Esophagus mucosa (tissue), 1 donor: ENCODE measurements at regions not wholly inside any gene's neighbourhood (a gene's known extent, or its start where the extent isn't known, plus 50 kb on each side); places are given as distances from the start of the nearest gene placed in this dataset.
"Not testable (repeated sequence)": the region's sequence is repeated elsewhere in the genome, so short reads cannot be mapped to it uniquely, and the experiment has no call there.

Experiments
- ATAC-seq: fragments of 200-7000 bp; cut with Tn5 transposase; one replicate; pipeline ENCODE4 v1.9.1; 2020
- donor health status: DM: yes; HTN: yes; CAD: no.

DNA sequence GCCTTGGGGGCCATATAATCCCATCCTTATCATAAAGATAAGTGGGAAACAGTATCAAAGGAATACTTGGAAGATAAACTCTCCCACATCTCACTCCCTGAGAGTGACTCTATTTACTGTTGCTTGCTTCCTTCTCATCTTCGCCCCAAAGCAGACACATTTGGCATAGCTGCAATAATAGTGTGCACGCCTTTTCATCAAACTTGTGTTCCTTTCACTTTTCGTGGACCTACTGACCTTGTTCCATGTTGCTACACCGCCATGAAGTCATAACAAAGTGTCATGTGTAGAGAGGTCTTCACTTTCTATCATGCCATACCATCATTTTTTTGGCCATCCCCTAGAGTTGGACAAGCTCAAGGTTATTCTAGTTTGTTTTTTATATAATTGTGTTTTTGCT is 200.0 kb upstream of the MSX2 start:
- ATAC-seq, result no peak

DNA sequence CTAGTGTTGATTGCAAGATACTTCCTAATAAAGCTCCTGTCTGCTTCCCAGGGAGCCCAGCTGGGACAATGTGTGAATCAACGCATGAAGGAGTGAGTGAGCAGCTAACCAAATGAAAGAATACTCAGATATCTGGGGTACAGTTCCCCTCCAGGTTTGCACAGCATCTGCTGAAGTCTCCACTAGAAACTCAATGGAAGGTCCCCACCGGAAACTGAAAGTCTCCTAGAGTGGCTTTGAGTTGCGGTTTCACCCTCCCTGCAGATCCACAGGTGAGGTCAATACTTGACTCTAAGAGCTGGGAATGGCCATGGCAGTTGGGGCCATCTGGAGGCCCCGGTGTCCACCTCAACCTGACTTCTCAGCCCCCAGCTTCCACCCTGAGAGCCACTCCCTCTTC is 198.2 kb upstream of the MSX2 start:
- ATAC-seq, result no peak

DNA sequence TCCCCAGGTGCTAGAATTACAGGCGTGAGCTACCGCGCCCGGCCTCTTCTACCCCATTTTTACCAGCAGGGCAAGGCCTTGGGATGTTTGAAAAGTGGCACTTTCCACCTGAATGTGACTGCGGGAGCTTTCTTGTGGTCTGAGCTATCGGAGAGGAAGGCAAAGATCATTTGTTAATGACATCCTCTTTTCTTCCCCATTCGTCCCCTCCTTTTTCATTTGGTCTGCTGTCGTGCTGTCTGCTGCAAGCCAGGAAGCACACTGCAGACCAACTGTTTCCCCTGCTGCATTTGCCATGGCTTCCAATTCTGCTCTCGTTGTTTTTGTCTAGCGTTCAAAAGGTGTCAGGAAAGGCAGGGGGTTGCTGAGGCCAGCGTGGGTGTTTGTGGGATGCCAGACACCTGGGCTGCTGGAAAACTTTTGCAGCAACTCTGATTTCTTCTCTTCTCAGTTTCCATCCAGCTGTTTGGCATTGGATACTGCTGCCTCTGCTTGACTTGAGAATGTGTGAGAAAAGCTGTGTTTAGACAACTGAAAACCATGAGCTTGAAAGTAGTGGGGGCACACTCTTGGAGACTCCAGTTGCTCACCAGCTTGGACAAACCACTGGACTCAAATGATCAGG is 196.4 kb upstream of the MSX2 start:
- no peak for ATAC-seq

DNA sequence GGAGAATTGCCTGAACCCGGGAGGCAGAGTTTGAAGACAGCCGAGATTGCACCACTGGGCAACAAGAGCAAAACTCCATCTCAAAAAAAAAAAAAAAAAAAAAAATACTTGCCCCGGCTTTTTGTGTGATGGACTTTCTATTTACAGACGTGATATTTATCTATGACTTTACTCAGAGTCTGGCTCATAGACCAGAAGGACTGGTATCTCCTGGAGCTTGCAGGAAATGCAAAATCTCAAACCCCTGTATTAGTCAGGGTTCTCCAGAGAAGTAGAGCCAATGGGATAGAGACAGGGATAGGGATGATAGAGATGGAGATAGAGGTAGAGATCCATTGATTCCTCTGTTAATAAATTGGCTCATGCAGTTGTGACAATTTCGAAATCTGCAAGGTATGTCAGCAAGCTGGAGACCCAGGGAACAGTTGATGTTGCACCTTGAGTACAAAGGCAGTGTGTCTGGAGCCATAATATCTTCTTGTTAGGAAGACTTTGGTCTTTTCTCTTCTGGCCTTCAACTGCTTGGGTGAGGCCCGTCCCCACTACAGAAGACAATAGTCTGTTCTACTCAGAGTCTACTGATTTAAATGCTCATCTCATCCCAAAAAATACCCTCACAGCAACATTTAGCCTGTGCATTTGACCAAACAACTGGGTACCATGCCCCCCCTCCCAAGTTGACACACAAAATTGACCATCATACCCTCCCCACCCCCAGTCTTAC is 195.4 kb upstream of the MSX2 start:
- peak; percentile 25 for ATAC-seq

DNA sequence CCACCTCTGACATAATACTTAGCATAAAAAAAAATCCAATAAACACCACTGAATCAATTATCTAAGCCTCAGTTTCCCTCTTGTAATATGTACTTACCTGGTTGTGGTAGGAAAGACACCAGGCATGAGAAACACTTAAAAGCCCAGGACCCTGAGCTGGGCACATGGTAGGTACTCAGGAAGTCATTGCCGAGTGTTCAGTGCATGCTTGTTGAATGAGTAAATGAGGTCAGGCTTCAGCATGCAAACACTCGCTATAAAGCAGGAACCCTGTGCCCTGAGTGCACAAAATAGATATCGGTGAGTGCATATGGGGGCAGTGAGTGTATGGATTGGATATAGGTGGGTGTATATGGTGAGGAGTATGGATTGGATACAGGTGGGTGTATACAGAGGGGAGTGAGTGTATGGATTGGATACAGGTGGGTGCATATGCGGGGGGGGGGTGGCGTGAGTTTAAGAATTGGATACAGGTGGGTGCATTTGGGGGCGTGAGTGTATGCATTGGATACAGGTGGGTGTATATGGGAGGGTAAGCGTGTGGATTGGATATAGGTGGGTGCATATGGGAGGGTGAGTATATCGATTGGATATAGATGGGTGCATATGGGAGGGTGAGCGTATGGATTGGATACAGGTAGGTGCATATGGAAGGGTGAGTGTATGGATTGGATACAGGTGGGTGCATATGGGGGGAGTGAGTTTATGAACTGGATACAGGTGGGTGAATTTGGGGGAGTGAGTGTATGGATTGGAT is 194.3 kb upstream of the MSX2 start:
- ATAC-seq, result no peak

DNA sequence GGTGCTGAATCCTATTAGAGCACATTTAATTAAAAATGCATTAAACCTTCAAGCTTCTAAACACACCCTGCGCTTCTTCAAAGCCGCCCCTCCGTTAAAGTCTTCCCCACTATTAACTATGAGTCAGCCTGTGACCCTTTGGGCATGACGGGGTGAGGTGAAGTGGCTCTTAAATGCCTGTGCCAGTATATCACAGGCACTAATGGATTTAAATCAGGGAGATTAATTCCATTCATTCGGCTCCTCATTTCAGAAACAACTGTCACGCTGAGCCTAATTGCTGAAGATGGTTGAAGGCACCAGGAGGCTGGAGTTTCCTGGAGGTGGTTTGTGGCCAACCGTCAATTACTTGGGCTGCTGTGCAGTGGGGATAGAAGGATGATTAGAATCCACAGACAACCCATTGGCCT is 192.6 kb upstream of the MSX2 start:
- ATAC-seq, result no peak

DNA sequence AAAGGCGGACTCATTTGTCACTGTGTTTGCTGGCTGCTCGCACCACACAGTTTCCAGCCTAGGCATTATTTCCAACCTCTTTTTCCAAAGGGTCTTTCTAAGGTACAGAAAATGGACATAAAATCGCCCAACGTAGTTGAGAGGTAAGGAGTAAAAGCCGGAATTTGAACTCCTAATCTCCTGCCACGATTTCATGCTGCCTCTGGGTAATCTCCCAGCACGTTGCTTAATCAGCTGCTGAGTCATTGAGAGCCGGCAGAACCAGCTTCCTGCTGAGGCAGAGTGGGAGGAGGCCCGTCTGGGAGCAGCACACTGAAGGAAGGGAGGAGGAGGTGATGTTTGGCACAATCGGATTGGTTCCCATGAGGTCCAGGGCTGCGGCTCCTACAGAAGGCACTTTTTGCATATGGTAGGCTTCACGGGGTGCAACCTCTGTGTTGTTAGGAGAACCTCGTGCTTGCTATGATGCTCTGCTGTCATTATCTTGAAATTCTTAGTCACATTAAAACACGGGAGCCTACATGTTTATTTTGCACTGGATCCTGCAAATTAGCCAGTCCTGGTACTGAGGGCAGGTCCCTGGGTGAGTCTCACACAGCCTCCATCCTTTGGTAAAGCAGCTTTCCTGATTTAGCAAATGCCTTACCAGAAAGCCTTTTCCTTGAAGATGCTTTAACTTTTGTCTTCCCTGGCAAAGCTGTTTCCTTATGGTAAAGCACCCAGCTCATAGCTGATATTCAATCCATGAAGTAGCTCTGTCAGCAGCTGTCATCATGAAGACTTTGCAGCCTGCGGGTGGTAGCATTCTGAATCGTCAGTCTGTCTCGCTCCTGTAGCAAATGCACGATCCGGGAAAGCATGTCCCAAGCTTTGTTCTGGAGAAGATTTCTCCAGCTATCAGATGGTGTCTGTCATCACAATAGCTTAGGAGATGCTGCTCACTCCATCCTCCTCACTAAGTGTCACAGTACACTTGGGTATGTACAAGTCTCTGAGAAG is 191.6 kb upstream of the MSX2 start:
- peak; percentile 97 for ATAC-seq

DNA sequence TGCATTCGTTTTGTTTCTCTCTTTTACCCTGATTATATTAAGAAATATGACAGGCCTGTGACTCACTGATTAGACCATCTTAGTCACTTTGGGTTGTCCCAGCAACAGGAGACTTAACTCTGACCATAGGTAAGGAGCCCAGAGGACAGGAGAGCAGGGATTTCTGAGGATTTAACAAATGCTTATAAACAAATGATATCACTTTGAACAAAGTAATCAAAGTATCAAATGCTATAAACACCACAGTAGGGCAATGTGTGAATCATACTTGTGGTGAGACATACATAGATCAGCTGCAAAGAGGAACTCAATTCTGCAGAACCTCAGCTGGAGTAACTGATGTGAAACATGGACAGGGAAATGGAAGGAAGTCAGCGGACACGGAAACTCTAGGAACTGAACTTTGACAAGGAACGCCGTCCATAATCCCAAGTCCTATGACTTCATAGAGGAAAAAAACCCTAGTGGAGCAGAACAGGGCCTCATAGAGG is 190.6 kb upstream of the MSX2 start:
- peak; percentile 71 for ATAC-seq

DNA sequence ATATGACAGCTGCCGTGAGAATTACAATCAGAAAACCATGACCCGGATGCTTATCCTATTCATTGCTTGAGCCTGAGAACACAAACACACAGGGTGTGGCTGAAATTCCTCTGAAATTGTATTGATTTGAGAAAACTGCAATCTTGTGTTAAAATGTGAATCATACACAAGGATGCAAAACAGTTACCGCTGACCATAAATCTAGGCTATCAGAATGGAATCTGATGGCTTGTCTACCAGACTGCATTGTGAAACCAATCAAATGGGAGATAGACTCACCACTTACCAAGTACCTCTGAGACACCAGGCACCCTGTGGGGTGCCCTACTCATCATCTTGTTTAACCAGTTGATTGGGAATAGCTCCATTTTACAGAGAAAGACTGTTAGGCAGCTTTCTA is 188.7 kb upstream of the MSX2 start:
- ATAC-seq, result no peak

DNA sequence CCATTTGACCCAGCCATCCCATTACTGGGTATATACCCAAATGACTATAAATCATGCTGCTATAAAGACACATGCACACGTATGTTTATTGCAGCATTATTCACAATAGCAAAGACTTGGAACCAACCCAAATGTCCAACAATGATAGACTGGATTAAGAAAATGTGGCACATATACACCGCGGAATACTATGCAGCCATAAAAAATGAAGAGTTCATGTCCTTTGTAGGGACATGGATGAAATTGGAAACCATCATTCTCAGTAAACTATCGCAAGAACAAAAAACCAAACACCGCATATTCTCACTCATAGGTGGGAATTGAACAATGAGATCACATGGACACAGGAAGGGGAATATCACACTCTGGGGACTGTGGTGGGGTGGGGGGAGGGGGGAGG is 184.6 kb upstream of the MSX2 start:
- not testable (repeated sequence) for ATAC-seq

DNA sequence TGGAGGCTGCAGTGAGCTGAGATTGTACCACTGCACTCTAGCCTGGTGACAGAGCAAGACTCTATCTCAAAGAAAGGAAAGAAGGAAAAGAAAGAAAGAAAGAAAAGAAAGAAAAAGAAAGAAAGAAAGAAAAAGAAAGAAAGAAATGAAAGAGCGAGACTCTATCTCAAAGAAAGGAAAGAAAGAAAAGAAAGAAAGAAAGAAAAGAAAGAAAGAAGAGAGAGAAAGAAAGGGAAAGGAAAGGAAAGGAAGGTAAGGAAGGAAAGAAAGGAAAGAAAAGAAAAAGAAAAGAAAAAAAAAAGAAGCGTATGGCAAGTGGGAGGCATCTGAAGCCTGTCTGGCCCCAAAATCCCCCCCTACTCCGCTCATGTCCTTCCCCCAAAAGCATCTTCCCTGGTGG is 182.3 kb upstream of the MSX2 start:
- no peak for ATAC-seq

DNA sequence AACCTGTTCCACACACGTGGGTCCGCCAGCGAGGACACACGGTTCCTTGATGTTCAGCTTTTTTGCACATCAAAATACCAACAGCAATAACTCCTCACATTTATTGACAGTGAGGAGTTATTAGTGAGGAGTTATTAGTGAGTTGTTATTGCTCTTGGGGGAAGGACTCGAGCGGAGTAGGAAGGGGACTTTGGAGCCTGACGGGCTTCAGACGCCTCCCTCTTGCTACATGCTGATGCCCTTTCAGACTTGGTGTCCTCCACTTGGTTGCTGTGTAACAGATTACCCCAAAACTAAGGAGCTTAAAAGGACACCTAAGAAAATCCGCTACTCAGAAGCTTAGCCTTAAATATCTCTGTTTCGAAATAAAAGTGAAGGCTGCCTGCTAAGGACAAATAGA is 181.9 kb upstream of the MSX2 start:
- ATAC-seq, result no peak

DNA sequence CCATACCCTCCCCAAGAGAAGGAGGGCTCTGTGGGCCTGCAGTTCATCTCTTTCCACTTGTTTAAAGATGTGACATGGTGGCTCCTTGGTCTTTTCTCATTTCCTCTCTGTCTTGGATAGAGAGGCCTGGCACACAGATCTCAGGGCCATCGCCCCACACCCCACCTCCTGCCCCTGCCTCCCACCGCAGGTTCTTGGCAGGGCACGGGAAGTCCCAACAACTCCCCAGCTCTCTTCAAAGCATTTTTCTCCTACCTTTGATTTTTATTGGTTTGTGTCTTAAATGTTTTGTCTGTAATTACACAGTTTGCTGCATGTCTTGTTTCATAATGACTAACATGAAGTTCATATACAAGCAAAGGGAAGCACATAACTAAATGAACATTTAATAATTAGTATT is 178.5 kb upstream of the MSX2 start:
- no peak for ATAC-seq

DNA sequence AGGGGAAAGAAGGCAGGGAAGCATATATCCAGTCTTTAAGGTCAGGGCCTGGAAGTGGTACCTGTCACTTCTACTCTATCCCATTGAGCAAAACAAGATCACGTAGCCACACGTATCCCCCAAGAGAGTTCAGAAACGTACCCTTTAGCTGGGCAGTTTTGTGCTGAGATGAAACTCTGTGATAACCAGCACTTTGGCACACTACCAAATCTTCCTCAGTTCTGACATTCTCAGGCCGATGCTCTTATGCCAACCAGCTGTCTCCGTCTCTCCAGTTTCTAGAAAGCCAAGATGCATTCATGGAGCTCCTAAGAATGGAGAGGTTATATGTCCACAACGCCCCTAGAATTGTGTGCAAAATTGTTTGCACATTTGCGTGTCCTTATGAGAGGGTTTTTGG is 176.6 kb upstream of the MSX2 start:
- no peak for ATAC-seq

DNA sequence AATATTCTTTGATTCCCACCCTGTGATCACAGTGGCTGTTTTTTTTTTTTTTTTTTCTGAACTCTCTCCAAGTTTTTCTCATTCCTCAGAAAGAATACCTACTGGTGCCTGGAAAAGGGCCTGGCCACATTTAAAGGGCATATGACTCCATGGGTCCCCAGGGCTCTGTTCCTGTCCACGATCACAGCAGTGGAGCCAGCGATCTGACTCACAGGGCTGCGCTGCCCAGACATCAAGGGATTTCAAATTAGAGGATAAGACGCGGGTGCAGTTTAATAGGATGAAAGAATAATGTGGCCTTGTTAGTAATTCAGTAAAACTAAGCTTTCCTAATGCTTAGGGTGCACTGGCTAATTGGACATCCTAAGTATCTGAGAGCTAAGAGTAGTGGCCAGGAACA is 175.1 kb upstream of the MSX2 start:
- no peak for ATAC-seq

DNA sequence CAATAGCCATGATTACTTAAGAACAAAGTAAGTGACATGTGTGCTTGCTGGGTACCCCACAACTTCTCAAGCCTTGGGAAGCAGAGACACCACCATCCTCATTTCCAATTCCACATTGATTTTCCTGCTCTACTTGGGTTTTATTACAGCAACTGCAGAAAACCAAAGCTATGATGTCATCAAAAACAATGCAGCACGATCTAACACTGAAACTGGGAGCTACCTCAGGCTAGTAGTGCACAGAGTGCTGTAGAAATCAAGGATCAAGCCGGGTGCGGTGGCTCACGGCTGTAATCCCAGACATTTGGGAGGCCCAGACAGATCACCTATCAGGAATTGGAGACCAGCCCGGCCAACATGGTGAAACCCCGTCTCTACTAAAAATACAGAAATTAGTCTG is 174.4 kb upstream of the MSX2 start:
- ATAC-seq, result no peak

DNA sequence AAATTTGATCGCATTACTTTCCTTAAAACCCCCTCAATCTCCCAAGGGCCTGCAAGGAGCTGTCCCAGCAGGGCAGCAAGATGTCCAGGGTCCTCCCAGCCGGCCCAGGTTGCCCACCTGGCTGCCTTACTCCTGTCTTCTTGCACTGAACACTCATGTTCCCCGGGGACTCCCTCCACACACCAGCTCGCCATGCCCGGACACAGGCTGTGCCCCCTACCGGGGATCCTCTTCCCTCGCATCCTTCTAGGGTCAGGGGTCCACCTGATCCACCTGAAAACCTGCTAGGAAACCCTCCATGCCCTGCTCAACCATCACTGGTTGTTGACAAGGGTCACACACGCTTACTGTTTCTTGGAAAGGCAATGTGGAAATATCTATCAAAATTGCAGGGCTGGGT is 172.0 kb upstream of the MSX2 start:
- no peak for ATAC-seq

DNA sequence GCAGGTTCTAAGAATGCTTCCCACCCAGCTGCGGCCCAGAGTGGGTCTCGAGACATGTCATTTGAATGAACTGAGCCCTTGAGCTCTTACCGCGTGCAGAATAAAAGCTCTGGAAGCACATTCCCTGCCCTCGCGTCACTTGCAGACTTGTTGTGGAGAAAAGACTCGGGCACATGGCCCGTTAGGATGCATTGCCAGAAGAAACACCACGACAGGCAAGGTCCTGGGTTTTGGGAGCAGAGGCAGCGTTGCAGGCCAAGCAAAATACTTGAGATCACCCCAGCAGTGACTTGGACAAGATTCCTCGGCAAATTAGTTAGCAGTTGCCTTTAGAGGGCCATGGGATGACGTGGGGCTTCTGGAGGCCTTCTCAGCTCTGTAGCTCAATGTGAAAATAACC is 170.8 kb upstream of the MSX2 start:
- ATAC-seq, result no peak

DNA sequence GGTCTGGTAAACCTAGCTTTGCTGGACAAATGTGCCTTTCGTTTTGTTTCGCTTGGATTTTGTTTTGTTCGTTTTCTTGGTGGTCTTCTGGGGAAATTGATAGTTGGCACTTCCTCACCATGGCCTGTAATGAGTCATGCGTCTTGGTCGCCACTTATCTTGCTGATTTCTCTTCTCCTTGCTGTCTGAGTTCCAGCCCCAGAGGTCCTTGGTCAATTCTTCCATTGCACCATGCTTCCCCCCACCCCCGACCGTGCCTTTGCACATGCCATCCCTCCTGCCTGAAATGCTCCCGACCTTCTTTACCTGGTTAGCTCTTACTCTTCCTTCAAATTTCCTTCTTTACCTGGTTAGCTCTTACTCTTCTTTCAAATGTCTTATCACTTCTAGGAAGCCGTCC is 168.7 kb upstream of the MSX2 start:
- ATAC-seq, result no peak

DNA sequence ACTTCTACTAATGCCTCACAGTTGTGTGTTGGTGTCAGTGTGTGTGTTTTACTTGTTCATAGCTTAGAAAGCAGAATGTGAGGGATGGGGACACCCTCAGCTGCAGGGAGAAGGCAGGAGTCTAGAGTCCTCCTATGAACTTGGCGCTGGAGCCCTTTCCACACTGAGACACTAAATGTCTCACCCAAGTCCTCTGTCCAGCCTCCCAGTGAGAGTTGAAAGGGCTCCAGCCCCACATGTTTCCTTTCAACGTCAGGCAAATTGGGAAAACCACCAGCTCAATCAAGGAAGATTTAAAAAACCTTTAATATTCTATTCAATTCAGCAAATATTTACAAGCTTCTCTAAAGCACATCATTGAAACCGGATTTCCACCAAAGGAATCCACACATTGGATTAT is 167.6 kb upstream of the MSX2 start:
- no peak for ATAC-seq

DNA sequence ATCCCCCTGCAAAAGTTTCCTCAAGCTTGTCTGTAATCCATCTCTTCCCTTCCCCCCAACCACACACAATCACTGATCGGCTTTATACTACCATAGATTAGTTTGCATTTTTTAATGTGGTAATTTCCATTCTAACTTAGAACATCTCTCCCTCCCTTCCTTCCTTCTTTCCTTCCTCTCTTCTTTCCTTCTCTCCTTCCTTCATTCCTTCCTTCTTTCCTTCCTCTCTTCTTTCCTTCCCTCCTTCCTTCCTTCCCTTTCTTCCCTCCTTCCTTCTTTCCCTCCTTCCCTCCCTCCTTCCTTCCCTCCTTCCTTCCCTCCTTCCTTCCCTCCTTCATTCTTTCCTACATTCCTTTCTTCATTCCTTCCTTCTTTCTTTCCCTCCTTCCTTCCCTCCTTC is 166.2 kb upstream of the MSX2 start:
- no peak for ATAC-seq

DNA sequence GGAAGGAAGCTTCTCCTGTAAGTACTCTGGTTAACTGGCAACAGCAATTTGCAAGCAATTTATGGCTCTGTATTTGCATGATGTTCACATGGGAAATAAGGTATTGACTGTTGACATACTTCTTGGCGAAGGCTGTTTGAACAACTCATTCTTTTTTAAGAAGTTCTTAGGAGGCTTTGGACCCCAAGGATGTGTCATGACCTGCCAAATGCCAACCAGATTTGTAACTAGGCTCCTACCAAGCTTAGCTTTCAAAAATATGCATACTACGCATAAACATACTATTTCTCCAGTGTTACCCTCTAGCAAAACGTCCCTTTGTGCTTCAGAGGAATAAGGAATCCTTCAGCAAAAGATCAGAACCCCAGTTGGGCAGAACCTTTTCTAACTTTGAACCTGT is 165.2 kb upstream of the MSX2 start:
- no peak for ATAC-seq
